ENCODE measurements at regions not wholly inside any gene's neighbourhood (a gene's known extent, or its start where the extent isn't known, plus 50 kb on each side); places are given as distances from the start of the nearest gene placed in this dataset.

- no peaks in the 10 kb centered on the region for H3K9me2 ChIP-seq (replicated peaks; ENCODE audit: low read length)
- H3F3A ChIP-seq (ENCODE audit: low read length, unreplicated experiment) = no peaks in the 10 kb centered on the region
- ChIA-PET POLR2A (ENCODE audit: unreplicated experiment) (interaction anchor here (0.7 kb wide), 1 partner anchor 640 kb away, joined by 4 read pairs; no protein-coding TSS in a partner anchor), CTCF (no interaction called here)
- no peaks in the 10 kb centered on the region for H3K9me3 ChIP-seq (ENCODE audit: low read length)
- H3K4me3 ChIP-seq (ENCODE audit: low read length) = no peak overlapping the region
- intact Hi-C loops (cut with micrococcal nuclease) = no loop called here
- H3K36me3 ChIP-seq (ENCODE audit: low read depth, low read length) = no peaks in the 10 kb centered on the region
- no peaks in the 10 kb centered on the region for H4K20me1 ChIP-seq (ENCODE audit: low read length)
- no peak overlapping the region for H3K27ac ChIP-seq (ENCODE audit: low read length)
- H3K4me2 ChIP-seq (ENCODE audit: low read length) = no peak overlapping the region
- BruUV-seq (replicated peaks) = no TSS peak
- ATAC-seq = no peak
- no peaks in the 10 kb centered on the region for H3K4me1 ChIP-seq (ENCODE audit: insufficient read depth, low read length)
- H3K79me2 ChIP-seq (ENCODE audit: low read length) = no peaks in the 10 kb centered on the region
- H3K9ac ChIP-seq (ENCODE audit: low read length) = no peak overlapping the region
- H3K27me3 ChIP-seq (ENCODE audit: low read length) = no peaks in the 10 kb centered on the region
- no peak overlapping the region for H2AFZ ChIP-seq (ENCODE audit: low read length)
- TF ChIP-seq EZH2phosphoT487 (IDR thresholded peaks at IDR 0.05; ENCODE audit: borderline replicate concordance, low read length) (no peak), CTCF (conservative IDR thresholded peaks at IDR 0.05; ENCODE audit: low read depth, low read length) (no peak), EZH2 (IDR thresholded peaks at IDR 0.05; ENCODE audit: low read length, unreplicated experiment) (no peak)
- no peak for DNase-seq
These were observed 208.6 kb downstream of the CWF19L2 start for GRCh38 chr11:107249054-107249453.

GRCh38 chr11:107247167-107247861 lies 210.3 kb downstream of the CWF19L2 start:
- Histone ChIP-seq H3K79me2 (ENCODE audit: low read length) (no peaks in the 10 kb centered on the region), H3K4me3 (ENCODE audit: low read length) (no peak overlapping the region), H3K27me3 (ENCODE audit: low read length) (no peaks in the 10 kb centered on the region), H2AFZ (ENCODE audit: low read length) (no peak overlapping the region), H3K4me2 (ENCODE audit: low read length) (no peak overlapping the region), H3K9ac (ENCODE audit: low read length) (no peak overlapping the region), H3K27ac (ENCODE audit: low read length) (no peak overlapping the region), H3K36me3 (ENCODE audit: low read depth, low read length) (no peaks in the 10 kb centered on the region), H3K4me1 (ENCODE audit: insufficient read depth, low read length) (no peaks in the 10 kb centered on the region), H4K20me1 (ENCODE audit: low read length) (no peaks in the 10 kb centered on the region), H3K9me3 (ENCODE audit: low read length) (no peaks in the 10 kb centered on the region), H3F3A (ENCODE audit: low read length, unreplicated experiment) (no peaks in the 10 kb centered on the region), H3K9me2 (replicated peaks; ENCODE audit: low read length) (no peaks in the 10 kb centered on the region)
- POLR2A ChIA-PET (ENCODE audit: unreplicated experiment) = no interaction called here
- intact Hi-C loops (cut with micrococcal nuclease) = no loop called here
- BruUV-seq (replicated peaks) = no TSS peak
- no peak for TF ChIP-seq EZH2 (IDR thresholded peaks at IDR 0.05; ENCODE audit: low read length, unreplicated experiment)
- no peak for TF ChIP-seq EZH2phosphoT487 (IDR thresholded peaks at IDR 0.05; ENCODE audit: borderline replicate concordance, low read length)
- TF ChIP-seq CTCF (conservative IDR thresholded peaks at IDR 0.05; ENCODE audit: low read depth, low read length) = no peak
- DNase-seq (no peak), ATAC-seq (no peak)
- CTCF ChIA-PET = no interaction called here

- H3K36me3 ChIP-seq (ENCODE audit: low read depth, low read length) = no peaks in the 10 kb centered on the region
- no peak overlapping the region for H2AFZ ChIP-seq (ENCODE audit: low read length)
- no peaks in the 10 kb centered on the region for H3K4me1 ChIP-seq (ENCODE audit: insufficient read depth, low read length)
- ATAC-seq = no peak
- DNase-seq = no peak
- intact Hi-C loops (cut with micrococcal nuclease) = no loop called here
- ChIA-PET CTCF (no interaction called here), POLR2A (ENCODE audit: unreplicated experiment) (no interaction called here)
- no TSS peak for BruUV-seq (replicated peaks)
- no peak overlapping the region for H3K4me2 ChIP-seq (ENCODE audit: low read length)
- H3K4me3 ChIP-seq (ENCODE audit: low read length) = no peak overlapping the region
- H3F3A ChIP-seq (ENCODE audit: low read length, unreplicated experiment) = no peaks in the 10 kb centered on the region
- no peaks in the 10 kb centered on the region for H3K27me3 ChIP-seq (ENCODE audit: low read length)
- no peak overlapping the region for H3K9ac ChIP-seq (ENCODE audit: low read length)
- no peak overlapping the region for H3K27ac ChIP-seq (ENCODE audit: low read length)
- no peaks in the 10 kb centered on the region for H3K79me2 ChIP-seq (ENCODE audit: low read length)
- no peaks in the 10 kb centered on the region for H3K9me3 ChIP-seq (ENCODE audit: low read length)
- H3K9me2 ChIP-seq (replicated peaks; ENCODE audit: low read length) = no peaks in the 10 kb centered on the region
- no peaks in the 10 kb centered on the region for H4K20me1 ChIP-seq (ENCODE audit: low read length)
- TF ChIP-seq CTCF (conservative IDR thresholded peaks at IDR 0.05; ENCODE audit: low read depth, low read length) = no peak
- TF ChIP-seq EZH2phosphoT487 (IDR thresholded peaks at IDR 0.05; ENCODE audit: borderline replicate concordance, low read length) = no peak
- TF ChIP-seq EZH2 (IDR thresholded peaks at IDR 0.05; ENCODE audit: low read length, unreplicated experiment) = no peak
These were observed 213.7 kb downstream of the CWF19L2 start for GRCh38 chr11:107243929-107244328.
